Liver (tissue), 3 donors: ENCODE measurements at regions not wholly inside any gene's neighbourhood (a gene's known extent, or its start where the extent isn't known, plus 50 kb on each side); places are given as distances from the start of the nearest gene placed in this dataset.

Source experiments
- JUND ChIP-seq, 2 donors: IDR thresholded peaks; 2 replicates each; pipeline ENCODE4 v1.6.1; 2016; ENCODE audit warnings: antibody characterized with exemption in 2 of 2
- TAF1 ChIP-seq: conservative IDR thresholded peaks from 2 replicates; pipeline ENCODE4 v1.6.1; 2016; ENCODE audit warnings: antibody characterized with exemption, mild to moderate bottlenecking
- TF ChIP-seq, protein P1 (sequence below): fragments of 150-350 bp; IDR thresholded peaks from 2 replicates; pipeline ENCODE4 v1.5.1; 2017; ENCODE audit warnings: improper control_type of control experiment, low read depth, low read length; ENCODE audit not compliant: missing input control
- donor health status: healthy.
- donor health status: healthy.

DNA sequence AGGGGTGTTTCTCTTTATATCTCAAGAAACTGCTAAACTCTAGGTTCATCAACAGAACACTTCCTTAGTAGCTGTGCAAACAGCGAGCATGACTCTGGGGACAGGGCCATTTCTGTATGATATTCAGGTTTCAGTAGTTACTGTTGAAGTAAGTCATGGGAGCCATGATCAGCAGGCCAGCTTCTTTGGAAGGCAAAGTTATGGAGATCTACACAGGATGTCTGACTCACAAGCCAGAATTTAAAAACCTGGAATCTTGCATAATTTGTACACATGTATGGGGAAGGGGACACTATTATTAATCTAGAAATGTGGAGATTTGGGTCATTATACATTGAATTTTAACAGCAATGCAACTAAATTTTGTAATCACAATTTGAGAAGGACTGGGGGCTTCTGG lies 187.8 kb upstream of the NR3C2 start:
- TF ChIP-seq, protein P1, sequence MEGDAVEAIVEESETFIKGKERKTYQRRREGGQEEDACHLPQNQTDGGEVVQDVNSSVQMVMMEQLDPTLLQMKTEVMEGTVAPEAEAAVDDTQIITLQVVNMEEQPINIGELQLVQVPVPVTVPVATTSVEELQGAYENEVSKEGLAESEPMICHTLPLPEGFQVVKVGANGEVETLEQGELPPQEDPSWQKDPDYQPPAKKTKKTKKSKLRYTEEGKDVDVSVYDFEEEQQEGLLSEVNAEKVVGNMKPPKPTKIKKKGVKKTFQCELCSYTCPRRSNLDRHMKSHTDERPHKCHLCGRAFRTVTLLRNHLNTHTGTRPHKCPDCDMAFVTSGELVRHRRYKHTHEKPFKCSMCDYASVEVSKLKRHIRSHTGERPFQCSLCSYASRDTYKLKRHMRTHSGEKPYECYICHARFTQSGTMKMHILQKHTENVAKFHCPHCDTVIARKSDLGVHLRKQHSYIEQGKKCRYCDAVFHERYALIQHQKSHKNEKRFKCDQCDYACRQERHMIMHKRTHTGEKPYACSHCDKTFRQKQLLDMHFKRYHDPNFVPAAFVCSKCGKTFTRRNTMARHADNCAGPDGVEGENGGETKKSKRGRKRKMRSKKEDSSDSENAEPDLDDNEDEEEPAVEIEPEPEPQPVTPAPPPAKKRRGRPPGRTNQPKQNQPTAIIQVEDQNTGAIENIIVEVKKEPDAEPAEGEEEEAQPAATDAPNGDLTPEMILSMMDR = no peak
- no peak for TF ChIP-seq JUND (IDR thresholded peaks at IDR 0.05)
- TF ChIP-seq TAF1 = no peak
